ENCODE measurements at regions not wholly inside any gene's neighbourhood (a gene's known extent, or its start where the extent isn't known, plus 50 kb on each side); places are given as distances from the start of the nearest gene placed in this dataset.

- DNase-seq (ENCODE audit: low read depth), result no peak
- TF ChIP-seq, protein P1, sequence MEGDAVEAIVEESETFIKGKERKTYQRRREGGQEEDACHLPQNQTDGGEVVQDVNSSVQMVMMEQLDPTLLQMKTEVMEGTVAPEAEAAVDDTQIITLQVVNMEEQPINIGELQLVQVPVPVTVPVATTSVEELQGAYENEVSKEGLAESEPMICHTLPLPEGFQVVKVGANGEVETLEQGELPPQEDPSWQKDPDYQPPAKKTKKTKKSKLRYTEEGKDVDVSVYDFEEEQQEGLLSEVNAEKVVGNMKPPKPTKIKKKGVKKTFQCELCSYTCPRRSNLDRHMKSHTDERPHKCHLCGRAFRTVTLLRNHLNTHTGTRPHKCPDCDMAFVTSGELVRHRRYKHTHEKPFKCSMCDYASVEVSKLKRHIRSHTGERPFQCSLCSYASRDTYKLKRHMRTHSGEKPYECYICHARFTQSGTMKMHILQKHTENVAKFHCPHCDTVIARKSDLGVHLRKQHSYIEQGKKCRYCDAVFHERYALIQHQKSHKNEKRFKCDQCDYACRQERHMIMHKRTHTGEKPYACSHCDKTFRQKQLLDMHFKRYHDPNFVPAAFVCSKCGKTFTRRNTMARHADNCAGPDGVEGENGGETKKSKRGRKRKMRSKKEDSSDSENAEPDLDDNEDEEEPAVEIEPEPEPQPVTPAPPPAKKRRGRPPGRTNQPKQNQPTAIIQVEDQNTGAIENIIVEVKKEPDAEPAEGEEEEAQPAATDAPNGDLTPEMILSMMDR (conservative IDR thresholded peaks at IDR 0.05; ENCODE audit: low read depth, low read length), result no peak
- H3K4me3 ChIP-seq (ENCODE audit: low read depth, low read length), result no peak overlapping the region
Measured at GRCh38 chr2:36060133-36060532, 295.4 kb upstream of the CRIM1 start.

- TF ChIP-seq, protein P1 (conservative IDR thresholded peaks at IDR 0.05; ENCODE audit: low read depth, low read length), result no peak
- no peak for DNase-seq (ENCODE audit: low read depth)
Measured at GRCh38 chr2:36059691-36060090, 295.9 kb upstream of the CRIM1 start.

GRCh38 chr2:36058953-36059352 lies 296.6 kb upstream of the CRIM1 start:
- TF ChIP-seq, protein P1 (conservative IDR thresholded peaks at IDR 0.05; ENCODE audit: low read depth, low read length), result no peak

More at GRCh38 chr2:36059691-36060090, 295.9 kb upstream of the CRIM1 start:
- no peak overlapping the region for H3K4me3 ChIP-seq (ENCODE audit: low read depth, low read length)

DNA sequence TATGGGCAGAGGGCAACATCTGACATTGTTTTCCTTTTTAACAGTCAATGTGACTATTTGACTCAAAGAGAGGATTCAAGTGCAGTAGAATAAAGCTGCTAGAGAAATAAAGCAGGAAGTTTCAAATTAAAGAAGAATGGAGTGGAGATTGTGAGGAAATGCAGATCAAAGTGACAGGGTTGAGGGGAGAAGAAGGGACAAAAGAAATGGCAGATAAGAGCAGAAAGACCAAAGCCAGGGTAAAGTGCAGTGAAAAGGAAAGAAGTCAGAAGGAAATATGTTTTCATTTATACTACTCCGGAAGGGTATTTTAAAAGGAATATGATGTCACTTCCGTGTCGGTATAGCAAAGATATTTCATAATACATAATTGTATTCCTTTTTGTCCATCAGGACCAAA lies 297.5 kb upstream of the CRIM1 start:
- no peak overlapping the region for H3K4me3 ChIP-seq (ENCODE audit: low read depth, low read length)
- no peak for DNase-seq (ENCODE audit: low read depth)
- TF ChIP-seq, protein P1 (conservative IDR thresholded peaks at IDR 0.05; ENCODE audit: low read depth, low read length), result no peak

More at GRCh38 chr2:36058953-36059352, 296.6 kb upstream of the CRIM1 start:
- H3K4me3 ChIP-seq (ENCODE audit: low read depth, low read length), result no peak overlapping the region
- no peak for DNase-seq (ENCODE audit: low read depth)

DNA sequence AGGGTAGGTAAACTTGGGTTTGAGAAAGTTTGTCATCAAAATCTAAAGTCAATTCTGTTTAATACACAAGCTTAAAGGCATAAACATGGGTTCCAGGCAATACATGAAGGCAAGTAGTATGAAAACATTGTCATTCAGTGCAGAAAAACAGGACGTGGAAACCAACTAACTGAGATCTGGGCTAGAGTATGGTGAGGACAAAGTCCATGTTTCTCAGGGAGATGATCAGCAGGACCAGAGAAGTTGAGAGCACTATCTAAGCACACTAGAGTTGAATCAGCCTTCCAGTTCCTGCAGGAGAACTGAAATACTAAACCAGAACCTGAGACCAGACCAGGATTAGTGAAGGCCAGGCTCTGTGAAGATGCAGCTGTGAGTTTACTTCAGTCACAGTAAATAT lies 302.8 kb upstream of the CRIM1 start:
- TF ChIP-seq, protein P1 (conservative IDR thresholded peaks at IDR 0.05; ENCODE audit: low read depth, low read length), result no peak
- no peak overlapping the region for H3K4me3 ChIP-seq (ENCODE audit: low read depth, low read length)
- DNase-seq (ENCODE audit: low read depth), result no peak

DNA sequence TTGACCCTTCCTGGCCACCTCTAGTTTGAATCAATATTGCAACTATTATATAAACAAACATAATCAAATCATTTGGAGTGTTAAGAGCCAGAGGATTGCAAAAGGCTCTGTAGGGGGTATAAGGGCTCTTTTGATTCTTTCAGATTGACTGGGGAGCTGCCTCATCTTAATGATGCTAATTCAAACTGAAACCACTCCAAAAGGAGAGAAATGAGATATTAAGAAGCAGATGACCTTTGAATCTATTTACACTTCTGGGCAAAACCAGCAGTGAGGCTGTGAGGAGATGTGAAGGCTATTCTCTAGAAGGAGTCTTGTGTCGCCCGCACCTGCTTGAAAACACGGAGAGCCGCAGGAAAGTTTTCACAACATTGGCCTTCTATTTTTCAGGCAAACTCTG lies 311.2 kb upstream of the CRIM1 start:
- no peak for DNase-seq (ENCODE audit: low read depth)
- H3K4me3 ChIP-seq (ENCODE audit: low read depth, low read length), result no peak overlapping the region
- TF ChIP-seq, protein P1 (conservative IDR thresholded peaks at IDR 0.05; ENCODE audit: low read depth, low read length), result no peak

- no peak overlapping the region for H3K4me3 ChIP-seq (ENCODE audit: low read depth, low read length)
- TF ChIP-seq, protein P1 (conservative IDR thresholded peaks at IDR 0.05; ENCODE audit: low read depth, low read length), result no peak
- DNase-seq (ENCODE audit: low read depth), result no peak
Measured at GRCh38 chr2:36035137-36035536, 320.4 kb upstream of the CRIM1 start.
